Colonic mucosa (tissue), 4 donors: ENCODE measurements at regions not wholly inside any gene's neighbourhood (a gene's known extent, or its start where the extent isn't known, plus 50 kb on each side); places are given as distances from the start of the nearest gene placed in this dataset.

Source experiments
- DNase-seq: peaks from one replicate; pipeline ENCODE4 v3.0.0-alpha.2; 2020
- H3K27ac ChIP-seq: fragments of 200-600 bp; one replicate; pipeline ENCODE4 v1.8.0; 2021
- H3K27me3 ChIP-seq: fragments of 200-600 bp; one replicate; pipeline ENCODE4 v1.8.0; 2021
- H3K36me3 ChIP-seq: fragments of 200-600 bp; one replicate; pipeline ENCODE4 v1.8.0; 2021
- H3K4me1 ChIP-seq: fragments of 200-600 bp; one replicate; pipeline ENCODE4 v1.8.0; 2021; ENCODE audit warnings: mild to moderate bottlenecking
- H3K4me3 ChIP-seq: fragments of 200-600 bp; one replicate; pipeline ENCODE4 v1.8.0; 2021
- H3K9ac ChIP-seq, 2 donors: one replicate each; pipeline ENCODE4 v1.7.0; 2013; ENCODE audit warnings: control low read depth in 2 of 2, low read depth in 2 of 2, low read length in 2 of 2
- H3K9me3 ChIP-seq: fragments of 200-600 bp; one replicate; pipeline ENCODE4 v1.8.0; 2021
- intact Hi-C: fragments of 100-400 bp; cut with DNase I; formaldehyde crosslinking; loops from one replicate; pipeline ENCODE4 v1.14.1; 2022
- TF ChIP-seq, protein P1 (sequence below): fragments of 200-600 bp; IDR thresholded peaks from one replicate; pipeline ENCODE4 v1.8.0; 2022; ENCODE audit warnings: antibody characterized with exemption, mild to moderate bottlenecking
- donor health status: healthy.
- donor health status: DM: no; HTN: no; CAD: no.
- donor health status: DM: no; HTN: no; CAD: no.

DNA sequence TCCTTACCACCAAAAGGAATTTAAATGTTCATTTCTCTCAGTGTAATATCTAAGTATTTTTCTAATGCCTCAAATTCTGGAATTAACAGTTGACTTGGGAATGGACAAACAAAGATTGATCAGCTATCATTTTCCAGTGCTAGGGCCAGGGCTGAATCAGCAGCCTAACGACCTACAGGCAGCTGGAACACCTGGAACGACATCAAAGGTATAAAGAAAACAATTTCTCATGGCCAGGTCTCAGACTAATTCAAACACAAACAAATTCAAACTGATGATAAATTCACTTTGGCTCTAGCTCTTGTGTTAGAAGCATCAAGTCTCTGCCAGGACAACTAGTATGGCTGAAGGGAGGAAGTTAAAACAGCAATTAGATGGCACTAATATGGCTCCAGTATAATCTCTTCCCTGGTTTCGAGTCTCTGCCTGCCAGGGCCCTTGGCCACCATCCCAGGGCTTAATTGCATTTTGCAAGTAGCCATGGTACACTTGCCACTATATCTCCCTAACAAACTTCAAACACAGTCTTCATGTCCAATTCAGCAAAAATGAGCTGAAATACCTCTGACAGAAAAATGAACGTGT lies 70.2 kb upstream of the FSHR start:
- Histone ChIP-seq H3K27me3 (no peaks in the 10 kb centered on the region), H3K9ac (no peak overlapping the region), H3K4me3 (no peak overlapping the region), H3K27ac (no peak overlapping the region), H3K9me3 (no peaks in the 10 kb centered on the region), H3K4me1 (no peaks in the 10 kb centered on the region), H3K36me3 (no peaks in the 10 kb centered on the region)
- TF ChIP-seq, protein P1, sequence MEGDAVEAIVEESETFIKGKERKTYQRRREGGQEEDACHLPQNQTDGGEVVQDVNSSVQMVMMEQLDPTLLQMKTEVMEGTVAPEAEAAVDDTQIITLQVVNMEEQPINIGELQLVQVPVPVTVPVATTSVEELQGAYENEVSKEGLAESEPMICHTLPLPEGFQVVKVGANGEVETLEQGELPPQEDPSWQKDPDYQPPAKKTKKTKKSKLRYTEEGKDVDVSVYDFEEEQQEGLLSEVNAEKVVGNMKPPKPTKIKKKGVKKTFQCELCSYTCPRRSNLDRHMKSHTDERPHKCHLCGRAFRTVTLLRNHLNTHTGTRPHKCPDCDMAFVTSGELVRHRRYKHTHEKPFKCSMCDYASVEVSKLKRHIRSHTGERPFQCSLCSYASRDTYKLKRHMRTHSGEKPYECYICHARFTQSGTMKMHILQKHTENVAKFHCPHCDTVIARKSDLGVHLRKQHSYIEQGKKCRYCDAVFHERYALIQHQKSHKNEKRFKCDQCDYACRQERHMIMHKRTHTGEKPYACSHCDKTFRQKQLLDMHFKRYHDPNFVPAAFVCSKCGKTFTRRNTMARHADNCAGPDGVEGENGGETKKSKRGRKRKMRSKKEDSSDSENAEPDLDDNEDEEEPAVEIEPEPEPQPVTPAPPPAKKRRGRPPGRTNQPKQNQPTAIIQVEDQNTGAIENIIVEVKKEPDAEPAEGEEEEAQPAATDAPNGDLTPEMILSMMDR: no peak
- no peak for DNase-seq
- intact Hi-C loops: no loop called here

DNA sequence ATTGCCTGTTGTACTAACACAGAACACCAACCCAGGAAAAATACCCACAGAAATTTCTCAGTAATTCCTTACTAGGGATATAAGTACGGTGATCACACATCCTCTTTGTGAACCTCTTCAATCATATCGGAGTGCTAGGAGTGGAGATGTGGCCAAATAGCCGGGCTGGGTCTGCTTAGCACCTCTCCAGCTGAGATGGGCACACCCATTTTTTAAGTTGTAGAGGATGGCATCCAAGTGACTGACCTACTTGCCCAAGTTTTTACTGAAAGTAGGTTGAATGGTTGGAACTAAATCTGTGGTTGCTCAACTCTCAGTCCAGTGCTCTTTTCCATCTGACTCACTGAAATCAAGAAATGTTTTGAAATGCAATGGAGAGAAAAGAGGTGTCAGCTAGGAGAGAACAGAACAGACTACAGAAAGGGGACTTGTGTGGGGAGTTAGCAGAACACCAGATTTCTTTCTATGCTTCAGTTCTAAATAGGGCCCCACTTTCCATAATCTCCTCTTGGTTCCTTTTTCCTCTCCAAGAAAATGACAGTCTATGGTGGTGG lies 68.7 kb upstream of the FSHR start:
- no peak for DNase-seq
- Histone ChIP-seq H3K4me3 (no peak overlapping the region), H3K27ac (no peak overlapping the region), H3K9me3 (no peaks in the 10 kb centered on the region), H3K36me3 (no peaks in the 10 kb centered on the region), H3K4me1 (no peaks in the 10 kb centered on the region), H3K9ac (no peak overlapping the region), H3K27me3 (no peaks in the 10 kb centered on the region)
- intact Hi-C loops: no loop called here
- TF ChIP-seq, protein P1: no peak

DNA sequence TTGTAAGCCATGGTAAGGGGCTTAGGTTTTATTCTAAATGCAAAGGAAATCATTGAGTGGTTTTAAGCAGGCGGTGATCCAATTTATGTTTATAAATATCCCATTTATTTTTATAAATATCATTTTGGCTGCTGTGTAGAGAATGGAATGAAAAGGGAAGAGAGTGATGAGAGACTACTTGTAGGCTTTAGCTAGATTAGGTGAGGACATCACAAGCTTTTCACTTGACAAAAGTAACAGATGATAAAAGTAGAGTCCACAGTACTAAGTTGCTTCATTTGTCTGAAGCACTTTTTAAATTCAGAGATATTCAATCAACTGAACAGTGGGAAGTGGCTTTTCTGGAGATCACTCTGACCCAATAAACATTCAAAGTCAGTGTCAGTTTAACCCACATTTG lies 65.4 kb upstream of the FSHR start:
- DNase-seq: no peak
- H3K4me3 ChIP-seq: no peak overlapping the region
- intact Hi-C loops: no loop called here
- H3K9me3 ChIP-seq: no peaks in the 10 kb centered on the region
- no peak overlapping the region for H3K27ac ChIP-seq
- H3K4me1 ChIP-seq: no peaks in the 10 kb centered on the region
- TF ChIP-seq, protein P1: no peak
- no peaks in the 10 kb centered on the region for H3K27me3 ChIP-seq
- H3K9ac ChIP-seq: no peak overlapping the region
- H3K36me3 ChIP-seq: no peaks in the 10 kb centered on the region

DNA sequence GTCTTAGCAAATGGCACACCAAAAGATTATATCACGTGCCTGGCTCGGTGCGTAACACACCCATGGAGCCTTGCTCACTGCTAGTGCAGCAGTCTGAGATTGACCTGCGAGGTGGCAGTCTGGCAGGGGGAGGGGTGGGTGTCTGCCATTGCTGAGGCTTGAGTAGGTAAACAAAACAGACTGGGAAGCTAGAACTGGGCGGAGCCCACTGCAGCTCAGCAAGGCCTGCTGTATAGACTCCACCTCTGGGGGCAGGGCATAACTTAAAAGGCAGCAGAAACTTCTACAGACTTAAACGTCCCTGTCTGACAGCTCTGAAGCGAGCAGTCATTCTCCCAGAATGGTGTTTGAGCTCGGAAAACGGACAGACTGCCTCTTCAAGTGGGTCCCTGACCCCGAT lies 55.9 kb upstream of the FSHR start:
- no peak overlapping the region for H3K27ac ChIP-seq
- H3K4me3 ChIP-seq: no peak overlapping the region
- no peaks in the 10 kb centered on the region for H3K9me3 ChIP-seq
- no peak overlapping the region for H3K9ac ChIP-seq
- no peaks in the 10 kb centered on the region for H3K36me3 ChIP-seq
- no peaks in the 10 kb centered on the region for H3K4me1 ChIP-seq
- intact Hi-C loops: no loop called here
- DNase-seq: no peak
- TF ChIP-seq, protein P1: no peak
- no peaks in the 10 kb centered on the region for H3K27me3 ChIP-seq

DNA sequence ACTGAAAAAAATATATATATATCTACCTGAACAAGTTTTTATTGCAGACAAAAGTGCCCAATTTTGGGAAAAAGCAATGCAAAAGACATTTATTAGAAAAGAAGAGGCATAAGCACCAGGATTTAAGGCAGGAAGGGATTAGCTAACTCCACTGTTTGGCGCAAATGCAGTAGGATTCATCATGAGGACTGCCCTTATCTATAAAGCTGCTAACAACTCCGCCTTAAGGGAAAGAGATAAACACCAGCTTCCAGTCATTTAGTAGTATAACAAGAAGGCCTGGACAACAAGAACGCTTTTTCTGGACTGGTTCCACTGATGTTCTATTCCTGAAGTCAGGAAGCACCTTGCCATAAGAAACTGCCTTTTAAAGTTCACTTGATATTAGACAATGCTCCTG lies 52.9 kb upstream of the FSHR start:
- no peak for DNase-seq
- intact Hi-C loops: no loop called here
- no peak overlapping the region for H3K9ac ChIP-seq
- H3K4me1 ChIP-seq: no peaks in the 10 kb centered on the region
- no peaks in the 10 kb centered on the region for H3K27me3 ChIP-seq
- H3K27ac ChIP-seq: no peak overlapping the region
- H3K36me3 ChIP-seq: no peaks in the 10 kb centered on the region
- H3K4me3 ChIP-seq: no peak overlapping the region
- no peaks in the 10 kb centered on the region for H3K9me3 ChIP-seq
- TF ChIP-seq, protein P1: no peak
